ENCODE measurements at regions not wholly inside any gene's neighbourhood (a gene's known extent, or its start where the extent isn't known, plus 50 kb on each side); places are given as distances from the start of the nearest gene placed in this dataset.

- DNase-seq: no peak
Observed at GRCh38 chr18:26741758-26742157, 123.7 kb downstream of the AQP4 start.

GRCh38 chr18:26741048-26741447 lies 124.5 kb downstream of the AQP4 start:
- no peak for DNase-seq

GRCh38 chr18:26740396-26740795 lies 125.1 kb downstream of the AQP4 start:
- no peak for DNase-seq

GRCh38 chr18:26738706-26739105 lies 126.8 kb downstream of the AQP4 start:
- DNase-seq: no peak

GRCh38 chr18:26736301-26736700 lies 129.2 kb downstream of the AQP4 start:
- DNase-seq: no peak

- no peak for DNase-seq
Observed at GRCh38 chr18:26734760-26735159, 130.7 kb downstream of the AQP4 start.

GRCh38 chr18:26729449-26729848 lies 136.1 kb downstream of the AQP4 start:
- DNase-seq: no peak

- no peak for DNase-seq
Observed at GRCh38 chr18:26729008-26729407, 136.5 kb downstream of the AQP4 start.

GRCh38 chr18:26723981-26724380 lies 141.5 kb downstream of the AQP4 start:
- peak; percentile 16 to 73 (median 51) for DNase-seq

GRCh38 chr18:26722565-26722931 lies 143.0 kb downstream of the AQP4 start:
- DNase-seq: no peak

- no peak for DNase-seq
Observed at GRCh38 chr18:26721854-26722564, 143.5 kb downstream of the AQP4 start.

GRCh38 chr18:26719896-26720295 lies 145.6 kb downstream of the AQP4 start:
- peak; percentile 50 to 85 (median 76) for DNase-seq

- DNase-seq: no peak
Observed at GRCh38 chr18:26717123-26717719, 148.3 kb downstream of the AQP4 start.

- DNase-seq: no peak
Observed at GRCh38 chr18:26714739-26715138, 150.8 kb downstream of the AQP4 start.

GRCh38 chr18:26711756-26712155 lies 153.8 kb downstream of the AQP4 start:
- DNase-seq: peak in 2 of 4 experiments; percentile 51 to 58

- DNase-seq: peak; percentile 20 to 60 (median 39)
Observed at GRCh38 chr18:26710470-26711096, 154.9 kb downstream of the AQP4 start.

GRCh38 chr18:26709897-26710296 lies 155.6 kb downstream of the AQP4 start:
- DNase-seq: no peak

- peak; percentile 35 to 68 (median 65) for DNase-seq
Observed at GRCh38 chr18:26708806-26709716, 156.4 kb downstream of the AQP4 start.

GRCh38 chr18:26706911-26707351 lies 158.6 kb downstream of the AQP4 start:
- DNase-seq: peak in 3 of 4 experiments; percentile 33 to 67 (median 62)

GRCh38 chr18:26705757-26706156 lies 157.4 kb upstream of the KCTD1 start:
- no peak for DNase-seq

- no peak for DNase-seq
Observed at GRCh38 chr18:26703170-26703930, 155.0 kb upstream of the KCTD1 start.

- peak; percentile 21 to 58 (median 40) for DNase-seq
Observed at GRCh38 chr18:26702086-26702485, 153.7 kb upstream of the KCTD1 start.

Measured in suppressor macrophage (primary cell).